ENCODE measurements at regions not wholly inside any gene's neighbourhood (a gene's known extent, or its start where the extent isn't known, plus 50 kb on each side); places are given as distances from the start of the nearest gene placed in this dataset.

DNA sequence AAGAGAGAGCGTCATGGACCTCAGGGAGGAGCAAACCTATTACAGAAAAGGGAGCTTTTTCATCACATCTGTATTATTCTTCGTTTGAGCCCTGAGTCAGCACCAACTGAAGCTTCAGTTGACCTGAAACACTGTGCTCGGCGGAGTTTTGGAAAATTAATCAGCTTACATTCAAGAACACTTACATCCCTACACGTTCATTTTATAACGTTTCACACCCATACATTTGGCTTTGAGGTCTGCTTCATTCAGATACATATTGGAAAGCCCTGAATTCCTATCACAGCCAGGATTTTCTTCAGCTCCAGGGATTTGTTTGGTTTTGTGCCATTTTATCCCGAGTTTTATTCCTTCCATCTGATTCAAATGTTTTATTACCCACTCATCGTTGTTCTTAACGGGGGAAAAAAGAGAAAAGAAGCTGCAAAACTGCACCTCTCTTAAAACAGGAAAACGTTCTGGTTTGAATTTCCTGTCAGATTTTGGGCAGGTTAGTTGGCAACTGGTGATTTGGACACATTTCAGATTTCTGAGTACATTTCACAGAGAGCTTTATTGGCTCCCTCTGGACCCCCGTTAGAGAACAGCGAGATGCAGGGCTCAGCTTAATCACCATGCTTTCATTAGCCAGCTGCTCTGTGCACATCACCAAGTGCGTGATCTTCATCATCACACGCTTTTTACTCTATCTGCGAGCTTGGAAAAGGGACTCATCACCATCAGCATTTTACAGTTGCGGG lies 88.8 kb downstream of the CDC42EP3 start:
- intact Hi-C loops (cut with DNase I): no loop called here
- ATAC-seq (ENCODE audit: poor library complexity) (no peak), DNase-seq (no peak)

GRCh38 chr2:37583402-37583801 lies 88.0 kb downstream of the CDC42EP3 start:
- intact Hi-C loops (cut with DNase I): no loop called here
- DNase-seq: no peak

GRCh38 chr2:37583867-37584266 lies 87.6 kb downstream of the CDC42EP3 start:
- intact Hi-C loops (cut with DNase I): no loop called here
- DNase-seq (no peak), ATAC-seq (ENCODE audit: poor library complexity) (no peak)

More at GRCh38 chr2:37583402-37583801, 88.0 kb downstream of the CDC42EP3 start:
- ATAC-seq (ENCODE audit: poor library complexity): no peak

DNA sequence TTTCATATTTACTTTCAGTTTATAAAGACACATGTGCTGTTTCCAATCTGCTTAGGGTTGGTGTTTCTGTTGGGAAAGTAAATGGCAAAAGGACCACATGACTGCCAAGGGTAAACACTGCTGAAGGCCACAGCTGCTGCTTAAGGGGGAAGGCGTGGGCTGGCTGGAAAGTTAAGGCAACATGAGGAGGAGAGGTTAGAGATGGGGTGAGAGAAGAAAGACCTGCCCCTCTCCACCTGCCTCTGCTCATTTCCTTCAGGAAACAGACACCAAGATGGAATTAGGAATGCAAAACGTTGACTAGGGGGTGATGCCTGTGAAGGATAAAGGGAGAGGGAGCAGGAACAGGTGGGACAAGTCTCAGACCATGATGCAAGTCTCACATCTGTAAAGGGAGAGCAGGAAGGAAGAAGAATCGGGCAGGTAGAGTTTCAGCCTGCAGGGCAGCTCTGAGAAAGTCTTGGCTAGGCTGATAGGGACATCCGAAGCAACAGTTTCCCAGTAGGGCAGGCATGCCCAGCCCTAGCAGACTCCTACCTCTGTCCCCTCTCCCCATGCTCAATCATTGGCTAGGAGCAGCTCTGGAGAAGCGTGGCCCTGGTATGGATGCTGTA lies 86.0 kb downstream of the CDC42EP3 start:
- no peak for ATAC-seq (ENCODE audit: poor library complexity)
- DNase-seq: no peak
- intact Hi-C loops (cut with DNase I): no loop called here

- ATAC-seq (ENCODE audit: poor library complexity): peak; percentile 43
- intact Hi-C loops (cut with DNase I): no loop called here
These were observed 85.3 kb downstream of the CDC42EP3 start for GRCh38 chr2:37585982-37586621.

DNA sequence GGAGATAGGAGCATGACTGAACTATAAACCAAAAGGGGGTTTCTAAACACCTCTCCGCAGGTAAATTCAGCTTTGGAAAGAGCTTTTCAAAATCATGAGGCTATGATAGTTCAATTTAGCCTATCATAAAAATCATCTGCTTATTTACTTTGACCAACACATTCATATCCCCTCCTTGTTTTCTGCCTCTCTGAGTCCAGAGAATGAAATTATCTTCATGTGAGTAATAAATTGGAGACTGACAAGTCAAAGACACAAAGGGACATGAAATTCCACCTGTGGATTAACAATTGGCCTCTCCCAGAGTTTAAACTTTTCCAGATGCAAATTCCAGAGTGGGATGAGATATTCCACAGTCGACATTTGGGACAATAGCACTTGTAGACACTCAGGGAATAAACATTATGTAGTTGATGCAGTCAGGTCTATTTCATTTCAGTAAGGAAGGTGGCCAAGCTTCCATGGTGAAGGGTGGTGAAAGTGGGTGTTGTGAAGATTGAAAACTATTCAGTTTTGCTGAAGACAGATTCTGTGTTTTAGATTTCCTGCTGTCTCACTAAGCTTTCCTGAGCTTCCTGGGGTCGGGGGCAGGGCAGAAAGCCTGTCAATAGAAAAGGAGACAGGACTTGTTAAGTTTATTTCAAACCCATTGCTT lies 84.7 kb downstream of the CDC42EP3 start:
- DNase-seq: no peak
- intact Hi-C loops (cut with DNase I): no loop called here
- no peak for ATAC-seq (ENCODE audit: poor library complexity)

More at GRCh38 chr2:37585982-37586621, 85.3 kb downstream of the CDC42EP3 start:
- peak; percentile 42 for DNase-seq

GRCh38 chr2:37587817-37588216 lies 83.6 kb downstream of the CDC42EP3 start:
- intact Hi-C loops (cut with DNase I): no loop called here
- DNase-seq (no peak), ATAC-seq (ENCODE audit: poor library complexity) (no peak)

- DNase-seq (no peak), ATAC-seq (ENCODE audit: poor library complexity) (no peak)
- intact Hi-C loops (cut with DNase I): no loop called here
These were observed 83.1 kb downstream of the CDC42EP3 start for GRCh38 chr2:37588316-37588777.

- intact Hi-C loops (cut with DNase I): no loop called here
- DNase-seq (no peak), ATAC-seq (ENCODE audit: poor library complexity) (no peak)
These were observed 82.1 kb downstream of the CDC42EP3 start for GRCh38 chr2:37589298-37589697.

DNA sequence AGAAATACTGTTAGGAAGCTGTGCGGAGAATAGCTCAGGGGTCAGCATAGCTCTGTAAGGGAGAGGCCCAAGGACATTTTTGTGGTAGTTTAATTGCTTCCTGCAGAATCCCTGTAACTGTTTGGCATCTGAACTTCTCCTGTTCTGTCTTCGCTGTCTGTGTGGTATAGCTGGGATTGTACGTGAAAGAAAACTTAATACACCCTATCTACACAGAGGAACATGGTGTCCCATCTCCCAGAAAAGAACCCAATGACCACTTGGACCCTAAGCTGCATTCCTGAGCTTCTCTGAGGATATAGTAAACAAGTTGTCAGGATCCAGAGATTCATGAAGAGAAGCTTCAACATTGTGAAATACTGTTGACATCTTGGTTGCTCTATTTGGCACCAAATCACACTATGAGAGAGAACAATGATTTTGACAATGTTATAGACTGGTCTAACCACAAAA lies 81.3 kb downstream of the CDC42EP3 start:
- no peak for DNase-seq
- intact Hi-C loops (cut with DNase I): no loop called here
- ATAC-seq (ENCODE audit: poor library complexity): peak; percentile 66

Measured in Right ventricle myocardium superior (tissue), 1 donor.